NCI-H1930 (cell line): ENCODE measurements at regions not wholly inside any gene's neighbourhood (a gene's known extent, or its start where the extent isn't known, plus 50 kb on each side); places are given as distances from the start of the nearest gene placed in this dataset.
A peak's percentile ranks its signal among the peaks of the same experiment; 100 is the strongest.

Experiments
- DNase-seq, 2 experiments: peaks; one replicate each; lab custom pipeline; 2025; lab: John Stamatoyannopoulos, UW

GRCh38 chr7:68309271-68309670 lies 1289.0 kb upstream of the AUTS2 start:
- no peak for DNase-seq

- no peak for DNase-seq
Measured at GRCh38 chr7:68309806-68310205, 1288.5 kb upstream of the AUTS2 start.

GRCh38 chr7:68311958-68312357 lies 1286.3 kb upstream of the AUTS2 start:
- no peak for DNase-seq

- DNase-seq: no peak
Measured at GRCh38 chr7:68313806-68314205, 1284.5 kb upstream of the AUTS2 start.

GRCh38 chr7:68314208-68314607 lies 1284.1 kb upstream of the AUTS2 start:
- DNase-seq: no peak

- no peak for DNase-seq
Measured at GRCh38 chr7:68317476-68317875, 1280.8 kb upstream of the AUTS2 start.

GRCh38 chr7:68319061-68319460 lies 1279.2 kb upstream of the AUTS2 start:
- no peak for DNase-seq

- DNase-seq: peak; percentile 70 to 81
Measured at GRCh38 chr7:68321076-68321639, 1277.1 kb upstream of the AUTS2 start.

GRCh38 chr7:68321776-68322496 lies 1276.3 kb upstream of the AUTS2 start:
- DNase-seq: no peak

GRCh38 chr7:68324621-68325020 lies 1273.7 kb upstream of the AUTS2 start:
- DNase-seq: no peak

GRCh38 chr7:68334216-68334615 lies 1264.1 kb upstream of the AUTS2 start:
- DNase-seq: no peak

GRCh38 chr7:68334636-68335272 lies 1263.5 kb upstream of the AUTS2 start:
- no peak for DNase-seq

- no peak for DNase-seq
Measured at GRCh38 chr7:68336594-68336993, 1261.7 kb upstream of the AUTS2 start.

GRCh38 chr7:68348401-68348800 lies 1249.9 kb upstream of the AUTS2 start:
- DNase-seq: no peak

GRCh38 chr7:68362745-68363518 lies 1235.3 kb upstream of the AUTS2 start:
- DNase-seq: no peak

- DNase-seq: no peak
Measured at GRCh38 chr7:68364886-68365625, 1233.2 kb upstream of the AUTS2 start.

GRCh38 chr7:68371985-68372384 lies 1226.3 kb upstream of the AUTS2 start:
- no peak for DNase-seq

GRCh38 chr7:68376131-68376661 lies 1222.1 kb upstream of the AUTS2 start:
- DNase-seq: no peak

- no peak for DNase-seq
Measured at GRCh38 chr7:68381731-68382130, 1216.5 kb upstream of the AUTS2 start.

- no peak for DNase-seq
Measured at GRCh38 chr7:68384581-68384980, 1213.7 kb upstream of the AUTS2 start.

- no peak for DNase-seq
Measured at GRCh38 chr7:68393051-68393450, 1205.2 kb upstream of the AUTS2 start.

GRCh38 chr7:68394131-68394530 lies 1204.1 kb upstream of the AUTS2 start:
- no peak for DNase-seq
